ENCODE measurements at regions not wholly inside any gene's neighbourhood (a gene's known extent, or its start where the extent isn't known, plus 50 kb on each side); places are given as distances from the start of the nearest gene placed in this dataset.

DNA sequence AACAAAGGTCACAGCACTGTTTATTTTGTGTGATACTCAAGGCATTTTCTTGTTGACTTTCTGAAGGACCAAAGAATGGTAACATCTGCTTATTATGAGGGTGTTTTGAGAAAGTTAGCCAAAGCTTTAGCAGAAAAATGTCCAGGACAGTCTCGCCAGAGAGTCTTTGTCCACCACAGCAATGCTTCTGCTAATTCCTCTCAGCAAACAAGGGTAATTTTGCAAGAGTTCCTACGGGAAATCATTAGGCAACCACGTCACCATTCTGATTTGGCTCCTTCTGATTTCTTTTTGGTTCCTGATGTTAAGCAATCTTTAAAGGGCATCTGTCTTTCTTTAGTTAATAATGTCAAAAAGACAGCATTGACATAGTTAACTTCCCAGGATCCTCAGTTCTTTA, 639.3 kb upstream of the STEAP1 start:
- Mint-ChIP-seq H3K27me3 (ENCODE audit: low read depth) (no peaks in the 10 kb centered on the region), H3K9me3 (no peaks in the 10 kb centered on the region), H3K36me3 (ENCODE audit: low read depth) (no peaks in the 10 kb centered on the region), H3K4me3 (no peak overlapping the region), H3K4me1 (no peaks in the 10 kb centered on the region), H3K27ac (no peak overlapping the region)
- TF ChIP-seq, protein P1, sequence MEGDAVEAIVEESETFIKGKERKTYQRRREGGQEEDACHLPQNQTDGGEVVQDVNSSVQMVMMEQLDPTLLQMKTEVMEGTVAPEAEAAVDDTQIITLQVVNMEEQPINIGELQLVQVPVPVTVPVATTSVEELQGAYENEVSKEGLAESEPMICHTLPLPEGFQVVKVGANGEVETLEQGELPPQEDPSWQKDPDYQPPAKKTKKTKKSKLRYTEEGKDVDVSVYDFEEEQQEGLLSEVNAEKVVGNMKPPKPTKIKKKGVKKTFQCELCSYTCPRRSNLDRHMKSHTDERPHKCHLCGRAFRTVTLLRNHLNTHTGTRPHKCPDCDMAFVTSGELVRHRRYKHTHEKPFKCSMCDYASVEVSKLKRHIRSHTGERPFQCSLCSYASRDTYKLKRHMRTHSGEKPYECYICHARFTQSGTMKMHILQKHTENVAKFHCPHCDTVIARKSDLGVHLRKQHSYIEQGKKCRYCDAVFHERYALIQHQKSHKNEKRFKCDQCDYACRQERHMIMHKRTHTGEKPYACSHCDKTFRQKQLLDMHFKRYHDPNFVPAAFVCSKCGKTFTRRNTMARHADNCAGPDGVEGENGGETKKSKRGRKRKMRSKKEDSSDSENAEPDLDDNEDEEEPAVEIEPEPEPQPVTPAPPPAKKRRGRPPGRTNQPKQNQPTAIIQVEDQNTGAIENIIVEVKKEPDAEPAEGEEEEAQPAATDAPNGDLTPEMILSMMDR (IDR thresholded peaks at IDR 0.05; ENCODE audit: unreplicated experiment in 3 of 3), result no peak

DNA sequence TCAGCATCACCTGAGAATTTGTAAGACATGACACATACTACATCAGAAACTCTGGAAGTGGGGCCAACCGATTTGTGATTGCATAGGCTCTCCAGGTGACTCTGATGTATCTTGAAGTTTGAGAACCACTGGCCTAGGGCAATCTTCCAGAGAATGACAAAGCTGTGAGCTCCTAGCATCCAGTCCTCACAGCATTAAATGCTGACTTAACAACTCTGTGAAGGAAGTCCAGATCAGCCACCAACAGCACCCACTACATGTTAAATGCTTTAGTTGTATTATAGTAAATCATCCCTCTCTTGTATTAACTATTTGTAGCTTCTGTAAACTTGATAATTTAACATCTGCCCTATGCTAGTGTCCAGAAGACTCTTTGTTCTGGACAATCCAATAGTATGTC, 636.5 kb upstream of the STEAP1 start:
- Mint-ChIP-seq H3K9me3 (no peaks in the 10 kb centered on the region), H3K36me3 (ENCODE audit: low read depth) (no peaks in the 10 kb centered on the region), H3K27ac (no peak overlapping the region), H3K4me3 (no peak overlapping the region), H3K27me3 (ENCODE audit: low read depth) (no peaks in the 10 kb centered on the region), H3K4me1 (no peaks in the 10 kb centered on the region)
- TF ChIP-seq, protein P1 (IDR thresholded peaks at IDR 0.05; ENCODE audit: unreplicated experiment in 3 of 3), result no peak

DNA sequence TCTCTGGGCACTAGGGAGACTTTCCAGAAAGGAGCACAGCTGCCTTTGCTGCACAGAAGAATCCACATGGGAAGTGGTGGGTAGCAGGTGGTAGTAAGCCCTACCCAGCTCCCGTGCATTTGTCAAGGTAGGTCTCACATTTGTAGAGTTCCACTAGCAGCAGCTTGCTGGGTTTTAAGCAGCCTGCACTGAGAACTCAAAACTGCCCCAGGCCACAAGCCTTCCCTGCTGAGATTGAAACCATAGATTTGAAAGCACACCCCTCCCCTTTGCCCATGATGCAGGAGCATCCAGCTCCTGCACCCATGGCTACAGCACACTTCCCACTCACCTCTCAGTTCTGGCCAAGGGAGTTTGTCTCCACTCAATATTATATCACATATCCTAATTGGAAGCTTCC, 604.5 kb upstream of the STEAP1 start:
- H3K9me3 Mint-ChIP-seq, result peaks cover 5% of the 10 kb centered on the region
- H3K27me3 Mint-ChIP-seq (ENCODE audit: low read depth), result no peaks in the 10 kb centered on the region
- H3K4me3 Mint-ChIP-seq, result no peak overlapping the region
- no peaks in the 10 kb centered on the region for H3K36me3 Mint-ChIP-seq (ENCODE audit: low read depth)
- no peaks in the 10 kb centered on the region for H3K4me1 Mint-ChIP-seq
- TF ChIP-seq, protein P1 (IDR thresholded peaks at IDR 0.05; ENCODE audit: unreplicated experiment in 3 of 3), result no peak
- H3K27ac Mint-ChIP-seq, result no peak overlapping the region

DNA sequence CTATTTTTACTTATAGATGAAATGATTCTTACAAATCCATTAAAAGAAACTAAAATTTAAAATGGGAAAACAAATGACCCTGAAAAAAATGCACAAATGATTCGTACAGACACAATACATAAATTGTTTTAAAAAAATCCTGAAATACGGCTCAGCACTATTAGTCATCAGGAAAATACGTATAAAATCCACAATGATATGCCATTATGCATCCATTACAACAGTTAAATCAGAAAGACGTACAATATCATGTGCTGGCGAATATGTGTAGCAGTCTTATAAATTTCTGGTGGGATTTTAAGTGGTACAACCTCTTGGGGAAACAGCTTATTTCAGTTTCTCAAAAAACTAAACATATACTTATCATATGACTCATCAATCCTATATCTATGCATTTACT, 600.1 kb upstream of the STEAP1 start:
- Mint-ChIP-seq H3K27ac (no peak overlapping the region), H3K9me3 (no peaks in the 10 kb centered on the region), H3K36me3 (ENCODE audit: low read depth) (no peaks in the 10 kb centered on the region), H3K27me3 (ENCODE audit: low read depth) (no peaks in the 10 kb centered on the region), H3K4me3 (no peak overlapping the region), H3K4me1 (no peaks in the 10 kb centered on the region)
- TF ChIP-seq, protein P1 (IDR thresholded peaks at IDR 0.05; ENCODE audit: unreplicated experiment in 3 of 3), result no peak

DNA sequence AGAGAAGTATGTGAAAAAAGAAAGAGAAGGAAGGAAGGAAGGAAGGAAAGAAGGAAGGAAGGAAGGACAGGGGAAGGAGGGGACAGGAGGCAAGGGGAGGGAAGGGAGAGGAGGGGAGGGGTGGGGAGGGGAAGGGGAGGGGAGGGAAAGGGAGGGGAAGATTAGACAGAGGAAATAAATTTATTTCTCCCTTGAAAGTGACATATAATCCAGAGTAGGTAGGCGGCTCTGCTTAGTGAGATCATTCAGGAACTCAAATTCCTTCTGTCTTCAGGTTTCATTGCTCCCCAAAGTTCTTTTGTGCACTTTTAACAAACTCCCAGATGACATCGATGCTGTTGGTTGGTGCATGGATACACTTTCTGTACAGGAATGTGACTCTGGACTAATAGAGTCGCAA, 594.7 kb upstream of the STEAP1 start:
- Mint-ChIP-seq H3K4me3 (no peak overlapping the region), H3K27ac (no peak overlapping the region), H3K9me3 (no peaks in the 10 kb centered on the region), H3K36me3 (ENCODE audit: low read depth) (no peaks in the 10 kb centered on the region), H3K27me3 (ENCODE audit: low read depth) (no peaks in the 10 kb centered on the region), H3K4me1 (no peaks in the 10 kb centered on the region)
- TF ChIP-seq, protein P1 (IDR thresholded peaks at IDR 0.05; ENCODE audit: unreplicated experiment in 3 of 3), result no peak

DNA sequence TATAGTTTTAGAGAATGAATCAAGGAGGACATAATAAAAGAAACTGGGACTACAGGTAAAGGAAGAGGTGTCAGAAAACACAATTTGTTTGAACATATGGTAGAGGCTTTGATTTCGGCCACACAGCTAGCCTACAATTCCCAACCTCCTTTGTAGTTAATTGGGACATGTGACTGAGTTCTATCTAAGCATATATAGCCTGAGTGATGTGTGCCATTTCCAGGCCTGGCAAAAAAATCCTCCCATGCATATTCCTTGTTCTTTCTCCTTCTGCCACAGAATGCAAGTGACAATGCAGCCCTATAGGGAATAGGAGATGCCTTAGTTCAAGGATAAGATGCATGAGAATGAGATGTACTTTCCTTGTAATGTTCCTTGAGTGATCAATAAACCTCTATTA, 590.7 kb upstream of the STEAP1 start:
- no peak overlapping the region for H3K4me3 Mint-ChIP-seq
- H3K27ac Mint-ChIP-seq, result no peak overlapping the region
- TF ChIP-seq, protein P1 (IDR thresholded peaks at IDR 0.05; ENCODE audit: unreplicated experiment in 3 of 3), result no peak
- no peaks in the 10 kb centered on the region for H3K36me3 Mint-ChIP-seq (ENCODE audit: low read depth)
- H3K4me1 Mint-ChIP-seq, result no peaks in the 10 kb centered on the region
- H3K27me3 Mint-ChIP-seq (ENCODE audit: low read depth), result no peaks in the 10 kb centered on the region
- peaks cover 12% of the 10 kb centered on the region for H3K9me3 Mint-ChIP-seq

Measured in nephron (organoid).